CD4-positive, alpha-beta T cell (primary cell): ENCODE measurements at regions not wholly inside any gene's neighbourhood (a gene's known extent, or its start where the extent isn't known, plus 50 kb on each side); places are given as distances from the start of the nearest gene placed in this dataset.
A peak's percentile ranks its signal among the peaks of the same experiment; 100 is the strongest.

Experiments
- ATAC-seq: fragments of 200-7000 bp; cut with Tn5 transposase; one replicate; pipeline ENCODE4 v1.10.0; 2022; ENCODE audit warnings: mild to moderate bottlenecking; ENCODE audit not compliant: poor library complexity
- CTCF ChIA-PET: fragments of 350-600 bp; sonication (Branson Sonifier 250); formaldehyde crosslinking; loops from one replicate; lab custom pipeline; 2021; ENCODE audit warnings: antibody characterized with exemption, inconsistent platforms; lab: Charles Lee
- POLR2A ChIA-PET: fragments of 350-600 bp; sonication (Branson Sonifier 250); formaldehyde crosslinking; loops from one replicate; lab custom pipeline; 2021; ENCODE audit warnings: antibody characterized with exemption, inconsistent platforms; lab: Charles Lee
- DNase-seq, 14 experiments: peaks; one replicate each; pipeline ENCODE4 v3.0.0-alpha.2; 2013 to 2020; ENCODE audit warnings: mixed read lengths in 2 of 14
- H3K27ac ChIP-seq, 2 donors: one replicate each; pipeline versions ENCODE4 v1.5.1 to v1.7.0; 2013; ENCODE audit warnings: low read length in 2 of 2, low read depth in 1 of 2, mild to moderate bottlenecking in 1 of 2
- H3K27me3 ChIP-seq, 2 experiments: 1 replicate in 1 of 2; 2 replicates in 1 of 2; pipeline versions ENCODE4 v1.6.1 to v1.7.0; 2013; ENCODE audit warnings: low read length in 2 of 2, control low read depth in 1 of 2, mild to moderate bottlenecking in 1 of 2, moderate library complexity in 1 of 2; ENCODE audit not compliant: insufficient read depth in 2 of 2, control insufficient read depth in 1 of 2
- H3K36me3 ChIP-seq: one replicate; pipeline ENCODE4 v1.6.1; 2013; ENCODE audit warnings: low read length, control low read depth; ENCODE audit not compliant: insufficient read depth
- H3K4me1 ChIP-seq: one replicate; pipeline ENCODE4 v1.6.1; 2013; ENCODE audit warnings: low read length, control low read depth; ENCODE audit not compliant: insufficient read depth
- H3K4me3 ChIP-seq: one replicate; pipeline ENCODE4 v1.5.1; 2013; ENCODE audit warnings: mild to moderate bottlenecking, low read length, moderate library complexity
- H3K9me3 ChIP-seq, 2 experiments: 1 replicate in 1 of 2; 2 replicates in 1 of 2; pipeline versions ENCODE4 v1.6.1 to v1.7.0; 2013; ENCODE audit warnings: low read length in 2 of 2, mild to moderate bottlenecking in 2 of 2, control low read depth in 1 of 2, moderate library complexity in 1 of 2; ENCODE audit not compliant: control insufficient read depth in 1 of 2, insufficient read depth in 1 of 2
- H3K27ac Mint-ChIP-seq: one replicate; pipeline ENCODE4 v1.8.0; 2020; ENCODE audit warnings: mixed read lengths
- H3K27me3 Mint-ChIP-seq: one replicate; pipeline ENCODE4 v1.8.0; 2021; ENCODE audit warnings: mixed read lengths
- H3K36me3 Mint-ChIP-seq: one replicate; pipeline ENCODE4 v1.8.0; 2021; ENCODE audit warnings: low read depth, mixed read lengths
- H3K4me1 Mint-ChIP-seq: one replicate; pipeline ENCODE4 v1.8.0; 2021; ENCODE audit warnings: low read depth, mixed read lengths
- H3K4me3 Mint-ChIP-seq: one replicate; pipeline ENCODE4 v1.8.0; 2020; ENCODE audit warnings: mild to moderate bottlenecking, mixed read lengths
- H3K9me3 Mint-ChIP-seq: one replicate; pipeline ENCODE4 v1.8.0; 2020; ENCODE audit warnings: mixed read lengths
- intact Hi-C, 2 experiments: fragments of 100-400 bp; cut with DNase I in 1 of 2; cut with micrococcal nuclease in 1 of 2; formaldehyde crosslinking; loops; one replicate each; pipeline versions ENCODE4 v1.15.1 to v1.9.0; 2023 to 2025; cut with DNase I, micrococcal nuclease
- TF ChIP-seq, protein P1 (sequence below): fragments of 200-600 bp; IDR thresholded peaks from one replicate; pipeline ENCODE4 v1.8.0; 2022; ENCODE audit warnings: antibody characterized with exemption, mild to moderate bottlenecking

- ChIA-PET POLR2A (no interaction called here), CTCF (no interaction called here)
- no peak overlapping the region for H3K27ac ChIP-seq
- no peaks in the 10 kb centered on the region for H3K9me3 ChIP-seq
- no peaks in the 10 kb centered on the region for H3K36me3 Mint-ChIP-seq
- H3K4me1 Mint-ChIP-seq, result no peaks in the 10 kb centered on the region
- H3K4me3 Mint-ChIP-seq, result no peak overlapping the region
- ATAC-seq (no peak), DNase-seq (no peak)
- no peaks in the 10 kb centered on the region for H3K36me3 ChIP-seq
- H3K27ac Mint-ChIP-seq, result no peak overlapping the region
- intact Hi-C loops, result no loop called here
- no peaks in the 10 kb centered on the region for H3K27me3 ChIP-seq
- no peaks in the 10 kb centered on the region for H3K4me1 ChIP-seq
- no peaks in the 10 kb centered on the region for H3K9me3 Mint-ChIP-seq
- no peak overlapping the region for H3K4me3 ChIP-seq
- TF ChIP-seq, protein P1, sequence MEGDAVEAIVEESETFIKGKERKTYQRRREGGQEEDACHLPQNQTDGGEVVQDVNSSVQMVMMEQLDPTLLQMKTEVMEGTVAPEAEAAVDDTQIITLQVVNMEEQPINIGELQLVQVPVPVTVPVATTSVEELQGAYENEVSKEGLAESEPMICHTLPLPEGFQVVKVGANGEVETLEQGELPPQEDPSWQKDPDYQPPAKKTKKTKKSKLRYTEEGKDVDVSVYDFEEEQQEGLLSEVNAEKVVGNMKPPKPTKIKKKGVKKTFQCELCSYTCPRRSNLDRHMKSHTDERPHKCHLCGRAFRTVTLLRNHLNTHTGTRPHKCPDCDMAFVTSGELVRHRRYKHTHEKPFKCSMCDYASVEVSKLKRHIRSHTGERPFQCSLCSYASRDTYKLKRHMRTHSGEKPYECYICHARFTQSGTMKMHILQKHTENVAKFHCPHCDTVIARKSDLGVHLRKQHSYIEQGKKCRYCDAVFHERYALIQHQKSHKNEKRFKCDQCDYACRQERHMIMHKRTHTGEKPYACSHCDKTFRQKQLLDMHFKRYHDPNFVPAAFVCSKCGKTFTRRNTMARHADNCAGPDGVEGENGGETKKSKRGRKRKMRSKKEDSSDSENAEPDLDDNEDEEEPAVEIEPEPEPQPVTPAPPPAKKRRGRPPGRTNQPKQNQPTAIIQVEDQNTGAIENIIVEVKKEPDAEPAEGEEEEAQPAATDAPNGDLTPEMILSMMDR, result no peak
- H3K27me3 Mint-ChIP-seq, result no peaks in the 10 kb centered on the region
Observed at GRCh38 chr6:146898069-146898887, 299.5 kb downstream of the ADGB start.

- no peaks in the 10 kb centered on the region for H3K4me1 ChIP-seq
- H3K27ac Mint-ChIP-seq, result no peak overlapping the region
- no peak overlapping the region for H3K4me3 ChIP-seq
- no peaks in the 10 kb centered on the region for H3K27me3 Mint-ChIP-seq
- ChIA-PET CTCF (no interaction called here), POLR2A (no interaction called here)
- no peaks in the 10 kb centered on the region for H3K36me3 Mint-ChIP-seq
- no peak overlapping the region for H3K27ac ChIP-seq
- H3K4me1 Mint-ChIP-seq, result no peaks in the 10 kb centered on the region
- no peak for DNase-seq
- TF ChIP-seq, protein P1, result no peak
- no peak overlapping the region for H3K4me3 Mint-ChIP-seq
- intact Hi-C loops, result no loop called here
- no peaks in the 10 kb centered on the region for H3K9me3 ChIP-seq
- H3K9me3 Mint-ChIP-seq, result no peaks in the 10 kb centered on the region
- no peak for ATAC-seq
- no peaks in the 10 kb centered on the region for H3K27me3 ChIP-seq
- H3K36me3 ChIP-seq, result no peaks in the 10 kb centered on the region
Observed at GRCh38 chr6:146898888-146899227, 300.1 kb downstream of the ADGB start.

- Histone ChIP-seq H3K9me3 (no peaks in the 10 kb centered on the region), H3K4me1 (no peaks in the 10 kb centered on the region), H3K36me3 (no peaks in the 10 kb centered on the region), H3K27me3 (no peaks in the 10 kb centered on the region), H3K4me3 (no peak overlapping the region), H3K27ac (no peak overlapping the region)
- Mint-ChIP-seq H3K4me1 (no peaks in the 10 kb centered on the region), H3K27me3 (no peaks in the 10 kb centered on the region), H3K4me3 (no peak overlapping the region), H3K27ac (no peak overlapping the region), H3K36me3 (no peaks in the 10 kb centered on the region), H3K9me3 (no peaks in the 10 kb centered on the region)
- TF ChIP-seq, protein P1, result peak; percentile 27
- intact Hi-C loops, result loop anchor here (5.0 kb wide), 2 partner anchors 380 to 385 kb away; no protein-coding TSS in a partner anchor
- ChIA-PET POLR2A (interaction anchor here (1.4 kb wide), 1 partner anchor 303 kb away, joined by 3 read pairs; the partner anchor contains the start of gene STXBP5), CTCF (interaction anchor here (0.6 kb wide), 2 partner anchors 22 to 1563 kb away, joined by 3 to 5 read pairs; no protein-coding TSS in a partner anchor)
- ATAC-seq (no peak), DNase-seq (peak in 3 of 14 experiments; percentile 5 to 28 (median 20))
Observed at GRCh38 chr6:146901940-146902816, 302.0 kb upstream of the STXBP5 start.
